Osteoblast (primary cell): ENCODE measurements at regions not wholly inside any gene's neighbourhood (a gene's known extent, or its start where the extent isn't known, plus 50 kb on each side); places are given as distances from the start of the nearest gene placed in this dataset.

Experiments used
- DNase-seq: peaks from one replicate; pipeline ENCODE4 v3.0.0; 2011; ENCODE audit warnings: low spot score, mixed read lengths; ENCODE audit not compliant: insufficient read length; ENCODE audit errors: missing footprints
- H2AFZ ChIP-seq: 2 replicates; pipeline ENCODE4 v1.6.0; 2011; ENCODE audit warnings: mild to moderate bottlenecking, low read length
- H3K27ac ChIP-seq: 2 replicates; pipeline ENCODE4 v1.5.1; 2011; ENCODE audit warnings: mild to moderate bottlenecking, low read depth, low read length, moderate library complexity
- H3K27me3 ChIP-seq: 2 replicates; pipeline ENCODE4 v1.6.0; 2012; ENCODE audit warnings: mild to moderate bottlenecking, control low read depth, inconsistent platforms, low read length, moderate library complexity; ENCODE audit not compliant: insufficient read depth
- H3K36me3 ChIP-seq: 2 replicates; pipeline ENCODE4 v1.5.1; 2011; ENCODE audit warnings: mild to moderate bottlenecking, low read length, control low read depth, moderate library complexity; ENCODE audit not compliant: insufficient read depth
- H3K4me1 ChIP-seq: 2 replicates; pipeline ENCODE4 v1.5.1; 2011; ENCODE audit warnings: mild to moderate bottlenecking, low read length, control low read depth, moderate library complexity; ENCODE audit not compliant: insufficient read depth
- H3K4me2 ChIP-seq: 2 replicates; pipeline ENCODE4 v1.6.0; 2011; ENCODE audit warnings: mild to moderate bottlenecking, low read length; ENCODE audit not compliant: insufficient read depth
- H3K4me3 ChIP-seq: fragments of 200-600 bp; sonication (generic); 3 replicates; pipeline ENCODE4 v1.5.1; 2012; ENCODE audit warnings: mild to moderate bottlenecking, low read length, inconsistent platforms; ENCODE audit not compliant: insufficient read depth
- H3K79me2 ChIP-seq: 2 replicates; pipeline ENCODE4 v1.6.0; 2012; ENCODE audit warnings: mild to moderate bottlenecking, low read length, control low read depth, inconsistent platforms; ENCODE audit not compliant: insufficient read depth
- H3K9me3 ChIP-seq: 2 replicates; pipeline ENCODE4 v1.5.1; 2011; ENCODE audit warnings: low read depth, low read length, control low read depth
- H4K20me1 ChIP-seq: 2 replicates; pipeline ENCODE4 v1.6.0; 2012; ENCODE audit warnings: mild to moderate bottlenecking, low read length, control low read depth; ENCODE audit not compliant: insufficient read depth
- CTCF ChIP-seq: IDR thresholded peaks from 2 replicates; pipeline ENCODE4 v1.5.1; 2011; ENCODE audit warnings: mild to moderate bottlenecking, low read depth, low read length, moderate library complexity; ENCODE audit errors: extremely low read depth

DNA sequence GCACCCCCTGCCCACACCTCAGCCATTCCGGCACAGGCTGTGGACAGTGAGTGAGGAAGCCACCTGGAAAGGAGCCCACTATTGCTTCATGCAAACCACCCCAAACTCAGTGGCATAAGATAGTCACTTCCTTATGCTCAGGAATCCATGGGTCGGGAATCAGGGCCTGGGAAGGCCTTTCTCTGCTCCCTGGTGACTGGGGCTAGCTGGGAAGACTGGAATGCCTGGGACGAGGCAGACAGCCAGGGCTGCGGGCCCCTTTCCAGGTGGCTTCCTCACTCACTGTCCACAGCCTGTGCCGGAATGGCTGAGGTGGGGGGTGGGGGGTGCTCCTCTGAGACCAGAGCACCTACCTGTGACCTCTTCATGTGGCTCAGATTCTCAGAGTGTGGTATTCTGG, 74.1 kb upstream of the GRB10 start:
- Histone ChIP-seq H3K36me3 (no peaks in the 10 kb centered on the region), H4K20me1 (no peaks in the 10 kb centered on the region), H2AFZ (no peak overlapping the region), H3K4me2 (no peak overlapping the region), H3K9me3 (no peaks in the 10 kb centered on the region), H3K4me3 (no peak overlapping the region), H3K27me3 (no peaks in the 10 kb centered on the region), H3K79me2 (no peaks in the 10 kb centered on the region), H3K27ac (no peak overlapping the region), H3K4me1 (peaks cover 7% of the 10 kb centered on the region)
- peak; percentile 82 for DNase-seq
- no peak for TF ChIP-seq CTCF

GRCh38 chr7:50856231-50856630, 73.5 kb upstream of the GRB10 start:
- Histone ChIP-seq H3K36me3 (no peaks in the 10 kb centered on the region), H3K4me3 (no peak overlapping the region), H3K4me2 (no peak overlapping the region), H3K9me3 (no peaks in the 10 kb centered on the region), H3K27me3 (no peaks in the 10 kb centered on the region), H4K20me1 (no peaks in the 10 kb centered on the region), H3K4me1 (peaks cover 13% of the 10 kb centered on the region), H2AFZ (no peak overlapping the region), H3K79me2 (no peaks in the 10 kb centered on the region), H3K27ac (no peak overlapping the region)
- no peak for DNase-seq
- no peak for TF ChIP-seq CTCF

GRCh38 chr7:50855526-50855925, 72.8 kb upstream of the GRB10 start:
- no peak for DNase-seq
- H4K20me1 ChIP-seq: no peaks in the 10 kb centered on the region
- no peaks in the 10 kb centered on the region for H3K36me3 ChIP-seq
- no peaks in the 10 kb centered on the region for H3K27me3 ChIP-seq
- no peak for TF ChIP-seq CTCF
- H2AFZ ChIP-seq: no peak overlapping the region
- no peak overlapping the region for H3K4me3 ChIP-seq
- H3K4me2 ChIP-seq: no peak overlapping the region
- no peaks in the 10 kb centered on the region for H3K9me3 ChIP-seq
- no peaks in the 10 kb centered on the region for H3K79me2 ChIP-seq
- H3K4me1 ChIP-seq: peaks cover 19% of the 10 kb centered on the region
- no peak overlapping the region for H3K27ac ChIP-seq

DNA sequence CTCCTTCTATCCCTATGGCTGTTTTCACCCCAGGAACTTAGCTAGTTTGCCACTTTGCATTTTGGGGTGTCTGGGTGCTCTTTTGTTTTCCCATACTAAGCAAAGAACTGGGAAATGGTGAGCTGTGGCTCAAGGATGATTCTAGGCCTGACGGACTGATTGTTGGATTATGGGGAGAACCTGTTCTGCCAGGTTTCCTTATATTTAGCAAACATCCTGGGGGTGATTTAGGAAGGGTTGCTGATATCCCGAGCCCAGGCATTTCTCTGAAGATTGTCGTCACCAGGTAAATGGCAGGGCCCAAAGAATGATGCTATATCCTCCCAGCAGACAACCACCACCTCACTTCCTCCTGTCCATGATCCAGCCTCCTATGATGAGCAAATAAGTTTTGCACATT, 72.1 kb upstream of the GRB10 start:
- Histone ChIP-seq H3K27ac (no peak overlapping the region), H3K9me3 (no peaks in the 10 kb centered on the region), H3K36me3 (no peaks in the 10 kb centered on the region), H4K20me1 (no peaks in the 10 kb centered on the region), H3K79me2 (no peaks in the 10 kb centered on the region), H3K4me2 (no peak overlapping the region), H3K27me3 (no peaks in the 10 kb centered on the region), H2AFZ (no peak overlapping the region), H3K4me1 (peaks cover 19% of the 10 kb centered on the region), H3K4me3 (no peak overlapping the region)
- no peak for TF ChIP-seq CTCF
- DNase-seq: no peak
